Colonic mucosa (tissue), 4 donors: ENCODE measurements at regions not wholly inside any gene's neighbourhood (a gene's known extent, or its start where the extent isn't known, plus 50 kb on each side); places are given as distances from the start of the nearest gene placed in this dataset.
"Not testable (repeated sequence)": the region's sequence is repeated elsewhere in the genome, so short reads cannot be mapped to it uniquely, and the experiment has no call there.

Experiments
- DNase-seq: peaks from one replicate; pipeline ENCODE4 v3.0.0-alpha.2; 2020
- H3K27ac ChIP-seq: fragments of 200-600 bp; one replicate; pipeline ENCODE4 v1.8.0; 2021
- H3K27me3 ChIP-seq: fragments of 200-600 bp; one replicate; pipeline ENCODE4 v1.8.0; 2021
- H3K36me3 ChIP-seq: fragments of 200-600 bp; one replicate; pipeline ENCODE4 v1.8.0; 2021
- H3K4me1 ChIP-seq: fragments of 200-600 bp; one replicate; pipeline ENCODE4 v1.8.0; 2021; ENCODE audit warnings: mild to moderate bottlenecking
- H3K4me3 ChIP-seq: fragments of 200-600 bp; one replicate; pipeline ENCODE4 v1.8.0; 2021
- H3K9ac ChIP-seq, 2 donors: one replicate each; pipeline ENCODE4 v1.7.0; 2013; ENCODE audit warnings: control low read depth in 2 of 2, low read depth in 2 of 2, low read length in 2 of 2
- H3K9me3 ChIP-seq: fragments of 200-600 bp; one replicate; pipeline ENCODE4 v1.8.0; 2021
- intact Hi-C: fragments of 100-400 bp; cut with DNase I; formaldehyde crosslinking; loops from one replicate; pipeline ENCODE4 v1.14.1; 2022
- TF ChIP-seq, protein P1 (sequence below): fragments of 200-600 bp; IDR thresholded peaks from one replicate; pipeline ENCODE4 v1.8.0; 2022; ENCODE audit warnings: antibody characterized with exemption, mild to moderate bottlenecking
- donor health status: healthy.
- donor health status: DM: no; HTN: no; CAD: no.
- donor health status: DM: no; HTN: no; CAD: no.

DNA sequence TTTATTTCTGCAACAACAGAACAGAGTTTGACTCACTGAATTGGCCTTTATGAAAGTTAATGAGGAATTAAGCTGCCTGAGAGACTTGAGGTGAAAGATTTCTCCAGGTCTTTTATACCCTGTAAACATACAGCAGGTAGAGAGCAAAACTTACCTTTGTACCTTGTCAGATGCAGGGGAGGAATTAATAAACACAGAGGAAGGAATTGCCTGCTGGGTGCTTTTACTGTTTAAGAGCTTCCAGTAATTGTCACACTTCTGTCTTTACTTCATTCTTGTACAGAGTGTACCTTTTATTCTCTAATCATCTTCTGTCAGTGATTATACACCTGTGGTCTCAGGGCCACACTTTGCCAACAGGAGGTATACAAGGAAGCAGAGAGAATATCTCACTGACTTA, 94.0 kb upstream of the GRIN3A start:
- Histone ChIP-seq H3K36me3 (no peaks in the 10 kb centered on the region), H3K27ac (peak overlapping the region; percentile 29), H3K9ac (no peak overlapping the region), H3K9me3 (no peaks in the 10 kb centered on the region), H3K4me1 (no peaks in the 10 kb centered on the region), H3K4me3 (no peak overlapping the region), H3K27me3 (no peaks in the 10 kb centered on the region)
- peak; percentile 22 for DNase-seq
- intact Hi-C loops: no loop called here
- TF ChIP-seq, protein P1, sequence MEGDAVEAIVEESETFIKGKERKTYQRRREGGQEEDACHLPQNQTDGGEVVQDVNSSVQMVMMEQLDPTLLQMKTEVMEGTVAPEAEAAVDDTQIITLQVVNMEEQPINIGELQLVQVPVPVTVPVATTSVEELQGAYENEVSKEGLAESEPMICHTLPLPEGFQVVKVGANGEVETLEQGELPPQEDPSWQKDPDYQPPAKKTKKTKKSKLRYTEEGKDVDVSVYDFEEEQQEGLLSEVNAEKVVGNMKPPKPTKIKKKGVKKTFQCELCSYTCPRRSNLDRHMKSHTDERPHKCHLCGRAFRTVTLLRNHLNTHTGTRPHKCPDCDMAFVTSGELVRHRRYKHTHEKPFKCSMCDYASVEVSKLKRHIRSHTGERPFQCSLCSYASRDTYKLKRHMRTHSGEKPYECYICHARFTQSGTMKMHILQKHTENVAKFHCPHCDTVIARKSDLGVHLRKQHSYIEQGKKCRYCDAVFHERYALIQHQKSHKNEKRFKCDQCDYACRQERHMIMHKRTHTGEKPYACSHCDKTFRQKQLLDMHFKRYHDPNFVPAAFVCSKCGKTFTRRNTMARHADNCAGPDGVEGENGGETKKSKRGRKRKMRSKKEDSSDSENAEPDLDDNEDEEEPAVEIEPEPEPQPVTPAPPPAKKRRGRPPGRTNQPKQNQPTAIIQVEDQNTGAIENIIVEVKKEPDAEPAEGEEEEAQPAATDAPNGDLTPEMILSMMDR: no peak

DNA sequence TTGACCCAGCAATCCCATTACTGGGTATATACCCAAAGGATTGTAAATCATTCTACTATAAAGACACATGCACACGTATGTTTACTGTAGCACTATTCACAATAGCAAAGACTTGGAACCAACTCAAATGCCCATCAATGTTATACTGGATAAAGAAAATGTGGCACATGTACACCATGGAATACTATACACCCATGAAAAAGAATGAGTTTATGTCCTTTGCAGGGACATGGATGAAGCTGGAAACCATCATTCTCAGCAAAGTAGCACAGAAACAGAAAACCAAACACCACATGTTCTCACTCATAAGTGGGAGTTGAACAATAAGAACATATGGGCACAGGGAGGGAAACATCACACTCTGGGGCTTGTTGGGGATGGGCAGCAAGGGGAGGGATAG, 83.0 kb upstream of the GRIN3A start:
- H3K4me3 ChIP-seq, H3K9me3 ChIP-seq, H3K36me3 ChIP-seq, H3K4me1 ChIP-seq, H3K27ac ChIP-seq, intact Hi-C loops, H3K27me3 ChIP-seq, DNase-seq, H3K9ac ChIP-seq: not testable (repeated sequence)

DNA sequence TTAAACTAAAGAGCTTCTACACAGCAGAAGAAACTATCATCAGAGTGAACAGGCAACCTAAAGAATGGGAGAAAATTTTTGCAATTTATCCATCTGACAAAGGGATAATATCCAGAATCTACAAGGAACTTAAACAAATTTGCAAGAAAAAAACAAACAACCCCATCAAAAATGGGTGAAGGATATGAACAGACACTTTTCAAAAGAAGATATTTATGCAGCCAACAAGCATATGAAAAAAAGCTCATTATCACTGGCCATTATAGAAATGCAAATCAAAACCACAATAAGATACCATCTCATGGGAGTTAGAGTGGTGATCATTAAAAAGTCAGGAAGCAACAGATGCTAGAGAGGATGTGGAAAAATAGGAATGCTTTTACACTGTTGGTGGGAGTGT, 82.5 kb upstream of the GRIN3A start:
- H3K4me3 ChIP-seq, H3K36me3 ChIP-seq, H3K27ac ChIP-seq, H3K4me1 ChIP-seq, H3K27me3 ChIP-seq, DNase-seq, H3K9ac ChIP-seq, intact Hi-C loops, H3K9me3 ChIP-seq: not testable (repeated sequence)

DNA sequence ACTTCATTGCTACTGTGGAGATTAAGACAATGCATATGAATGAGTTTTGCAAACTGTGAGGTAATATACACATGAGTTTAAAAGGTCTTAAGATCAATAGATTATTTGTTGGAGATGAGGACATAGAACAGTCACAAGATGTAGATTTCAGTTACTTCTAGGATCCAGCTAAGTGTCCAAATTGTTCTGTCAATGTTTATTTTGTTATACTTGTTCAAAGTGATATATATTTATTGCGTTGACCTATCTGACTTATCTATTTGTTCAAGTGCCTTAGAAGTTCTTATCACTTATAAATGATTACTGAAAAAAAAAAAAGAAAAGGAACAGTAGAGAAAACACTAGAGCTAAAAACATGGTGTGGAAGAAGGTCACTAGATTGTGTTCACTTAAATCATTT, 75.6 kb upstream of the GRIN3A start:
- Histone ChIP-seq H3K27me3 (no peaks in the 10 kb centered on the region), H3K9me3 (no peaks in the 10 kb centered on the region), H3K9ac (no peak overlapping the region), H3K4me3 (no peak overlapping the region), H3K4me1 (no peaks in the 10 kb centered on the region), H3K27ac (no peak overlapping the region), H3K36me3 (no peaks in the 10 kb centered on the region)
- DNase-seq: no peak
- intact Hi-C loops: no loop called here
- TF ChIP-seq, protein P1: no peak

DNA sequence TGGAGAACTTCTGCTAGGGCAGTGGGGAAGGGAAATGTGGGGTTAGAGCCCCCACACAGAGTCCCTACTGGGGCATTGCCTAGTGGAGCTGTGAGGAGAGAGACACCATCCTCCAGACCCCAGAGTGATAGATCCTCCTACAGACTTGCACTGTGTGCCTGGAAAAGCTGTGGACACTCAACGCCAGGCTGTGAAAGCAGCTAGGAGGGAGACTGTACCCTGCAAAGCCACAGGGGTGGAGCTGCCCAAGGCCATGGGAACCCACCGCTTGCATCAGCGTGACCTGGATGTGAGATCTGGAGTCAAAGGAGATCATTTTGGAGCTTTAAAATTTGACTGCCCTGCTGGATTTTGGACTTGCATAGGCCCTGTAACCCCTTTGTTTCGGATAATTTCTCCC, 69.4 kb upstream of the GRIN3A start:
- H3K9ac ChIP-seq, H3K4me1 ChIP-seq, H3K36me3 ChIP-seq, H3K27ac ChIP-seq, intact Hi-C loops, H3K9me3 ChIP-seq, DNase-seq, H3K4me3 ChIP-seq, H3K27me3 ChIP-seq: not testable (repeated sequence)

DNA sequence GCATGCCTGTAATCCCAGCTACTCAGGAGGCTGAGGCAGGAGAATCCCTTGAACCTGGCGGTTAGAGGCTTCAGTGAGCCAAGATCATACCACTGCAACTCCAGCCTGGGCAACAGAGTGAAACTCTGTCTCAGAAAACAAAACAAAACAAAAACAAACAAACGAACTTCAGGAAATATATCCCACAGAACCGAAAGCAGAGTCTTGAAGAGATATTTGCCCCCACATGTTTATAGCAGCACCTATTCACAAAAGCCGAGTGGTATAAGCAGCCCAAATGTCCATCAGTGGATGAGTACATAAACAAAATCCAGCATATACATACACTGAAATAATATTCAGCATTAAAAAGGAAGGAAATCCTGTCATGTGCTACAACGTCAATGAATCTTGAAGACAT, 57.6 kb upstream of the GRIN3A start:
- no peaks in the 10 kb centered on the region for H3K27me3 ChIP-seq

DNA sequence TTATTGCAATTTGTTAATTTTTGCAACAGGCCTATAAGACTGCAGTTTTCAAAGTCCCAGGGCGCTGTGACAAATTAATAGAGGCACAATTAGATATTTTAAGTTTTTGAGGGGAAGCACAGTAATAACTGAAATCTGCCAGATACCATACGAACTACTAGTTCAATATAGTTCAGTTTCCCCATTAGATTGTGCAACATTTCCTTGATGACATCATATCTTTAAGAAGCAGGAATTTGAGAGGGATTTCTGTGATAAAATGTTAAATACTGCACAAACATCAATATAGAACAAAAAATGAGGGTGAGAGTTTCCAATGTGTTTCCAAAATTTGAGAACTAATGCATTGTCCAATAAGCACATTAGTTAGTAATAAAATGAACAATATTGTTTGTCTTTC, 56.7 kb upstream of the GRIN3A start:
- no peaks in the 10 kb centered on the region for H3K36me3 ChIP-seq
- no peak overlapping the region for H3K4me3 ChIP-seq
- intact Hi-C loops: loop anchor here (10.0 kb wide), 1 partner anchor 180 kb away; no protein-coding TSS in a partner anchor
- H3K9ac ChIP-seq: no peak overlapping the region
- H3K27me3 ChIP-seq: no peaks in the 10 kb centered on the region
- H3K27ac ChIP-seq: no peak overlapping the region
- H3K4me1 ChIP-seq: no peaks in the 10 kb centered on the region
- no peaks in the 10 kb centered on the region for H3K9me3 ChIP-seq
- TF ChIP-seq, protein P1: no peak
- no peak for DNase-seq

More for the DNA sequence above, 57.6 kb upstream of the GRIN3A start:
- no peaks in the 10 kb centered on the region for H3K36me3 ChIP-seq
- no peak for DNase-seq
- TF ChIP-seq, protein P1: no peak
- H3K4me3 ChIP-seq: no peak overlapping the region
- no peaks in the 10 kb centered on the region for H3K4me1 ChIP-seq
- intact Hi-C loops: loop anchor here (10.0 kb wide), 1 partner anchor 179 kb away; no protein-coding TSS in a partner anchor
- H3K27ac ChIP-seq: no peak overlapping the region
- no peaks in the 10 kb centered on the region for H3K9me3 ChIP-seq
- no peak overlapping the region for H3K9ac ChIP-seq
